ENCODE measurements at regions not wholly inside any gene's neighbourhood (a gene's known extent, or its start where the extent isn't known, plus 50 kb on each side); places are given as distances from the start of the nearest gene placed in this dataset.
"Not testable (repeated sequence)": the region's sequence is repeated elsewhere in the genome, so short reads cannot be mapped to it uniquely, and the experiment has no call there.

DNA sequence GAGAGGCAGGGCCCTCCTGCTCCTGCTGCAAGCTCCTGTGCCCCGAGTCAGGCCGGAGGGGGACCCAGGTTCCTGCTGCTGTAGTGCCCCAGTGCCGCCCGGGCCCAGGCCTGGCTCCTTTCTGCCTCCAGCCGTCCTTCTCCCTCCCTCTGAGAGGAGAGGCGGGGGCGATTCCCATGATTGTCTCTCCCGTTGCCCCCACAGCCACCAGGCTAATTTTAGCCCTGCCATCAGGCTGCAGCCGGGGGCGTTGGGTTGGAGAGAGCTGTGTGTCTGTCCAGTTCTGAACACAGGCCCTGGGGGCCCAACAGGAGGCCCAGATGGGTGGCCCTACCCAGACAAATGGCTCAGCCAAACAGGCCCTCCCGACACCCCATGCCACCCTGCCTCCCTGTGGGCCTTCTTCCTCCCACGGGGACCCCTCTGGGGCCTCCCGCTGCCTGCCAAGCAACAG, 214.8 kb downstream of the TBC1D2B start:
- ATAC-seq (ENCODE audit: low FRiP score): no peak
- TF ChIP-seq CTCF (IDR thresholded peaks at IDR 0.05): no peak
- DNase-seq (ENCODE audit: low spot score): no peak

GRCh38 chr15:77861997-77862635, 215.4 kb downstream of the TBC1D2B start:
- not testable (repeated sequence) for DNase-seq (ENCODE audit: low spot score); ATAC-seq (ENCODE audit: low FRiP score)

DNA sequence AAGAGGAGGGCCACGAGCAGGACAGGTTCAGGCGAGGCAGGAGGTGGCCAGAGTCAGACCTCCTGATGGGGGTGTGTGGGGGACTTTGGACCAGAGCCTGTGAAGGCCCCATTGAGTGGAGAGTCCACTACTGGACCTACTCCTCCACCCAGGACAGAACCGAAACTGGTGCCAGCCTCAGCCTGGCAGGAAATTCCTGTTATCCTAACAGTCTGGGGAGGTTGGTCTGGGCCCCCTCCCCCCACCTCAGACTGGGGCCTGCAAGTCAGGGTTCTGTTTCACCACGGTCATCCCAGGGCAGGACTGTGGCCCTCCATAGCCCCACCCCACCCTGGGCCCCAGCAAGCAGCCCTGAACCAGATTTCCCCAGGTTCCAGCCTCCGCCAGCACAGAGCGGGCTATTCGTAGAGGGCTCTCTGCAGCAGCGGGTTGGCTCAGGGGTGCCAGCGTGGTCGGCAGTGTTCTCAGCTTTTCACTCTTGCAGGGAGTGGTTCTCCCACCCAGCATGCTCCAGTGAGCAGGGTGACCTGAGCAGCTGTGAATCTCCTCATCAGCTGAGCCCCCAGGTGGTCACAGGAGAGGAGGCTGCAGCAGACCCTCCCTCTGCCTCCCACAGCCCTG, 217.3 kb downstream of the TBC1D2B start:
- DNase-seq (ENCODE audit: low spot score): no peak
- TF ChIP-seq CTCF (IDR thresholded peaks at IDR 0.05): no peak
- no peak for ATAC-seq (ENCODE audit: low FRiP score)

- DNase-seq (ENCODE audit: low spot score) (no peak), ATAC-seq (ENCODE audit: low FRiP score) (no peak)
Measured at GRCh38 chr15:77859491-77860060, 217.9 kb downstream of the TBC1D2B start.

GRCh38 chr15:77858792-77859490, 218.6 kb downstream of the TBC1D2B start:
- DNase-seq (ENCODE audit: low spot score): no peak
- ATAC-seq (ENCODE audit: low FRiP score): no peak
- TF ChIP-seq CTCF (IDR thresholded peaks at IDR 0.05): no peak

More at GRCh38 chr15:77859491-77860060, 217.9 kb downstream of the TBC1D2B start:
- no peak for TF ChIP-seq CTCF (IDR thresholded peaks at IDR 0.05)

- no peak for ATAC-seq (ENCODE audit: low FRiP score)
- no peak for TF ChIP-seq CTCF (IDR thresholded peaks at IDR 0.05)
Measured at GRCh38 chr15:77857419-77857818, 220.1 kb downstream of the TBC1D2B start.

DNA sequence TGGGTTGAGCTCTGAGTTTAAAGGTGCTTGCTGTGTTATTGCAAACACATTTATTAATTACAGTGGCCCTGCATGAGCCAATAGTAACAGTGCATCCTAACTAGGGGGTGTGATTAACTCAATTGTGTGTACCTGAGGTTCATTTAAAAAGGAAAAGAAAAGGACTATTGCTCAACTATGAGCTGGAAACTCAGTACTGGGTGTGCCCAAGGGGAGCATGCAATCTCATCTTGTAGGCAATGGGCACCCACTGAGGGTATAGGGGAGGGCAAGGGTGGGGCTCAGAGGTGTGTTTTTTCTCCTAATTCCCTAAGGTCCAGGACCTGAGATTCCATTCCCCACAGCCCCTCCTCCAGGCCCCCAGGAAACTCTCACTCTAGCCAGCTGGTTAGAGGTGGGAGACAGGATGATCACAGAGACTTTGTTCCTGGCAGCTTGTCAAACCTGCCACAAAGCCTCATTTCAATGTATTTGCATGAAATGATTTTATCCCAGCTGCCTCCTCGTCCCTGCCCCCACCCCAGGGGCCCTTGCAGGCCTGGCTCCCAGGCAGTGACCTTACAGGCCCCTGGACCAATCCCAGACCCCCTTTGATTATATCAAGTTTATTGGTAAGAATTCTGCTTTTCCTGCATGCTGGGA, 220.7 kb downstream of the TBC1D2B start:
- ATAC-seq (ENCODE audit: low FRiP score) (no peak), DNase-seq (ENCODE audit: low spot score) (no peak)
- no peak for TF ChIP-seq CTCF (IDR thresholded peaks at IDR 0.05)

More at GRCh38 chr15:77857419-77857818, 220.1 kb downstream of the TBC1D2B start:
- DNase-seq (ENCODE audit: low spot score): no peak
